Esophagus muscularis mucosa (tissue), 4 donors: ENCODE measurements at regions not wholly inside any gene's neighbourhood (a gene's known extent, or its start where the extent isn't known, plus 50 kb on each side); places are given as distances from the start of the nearest gene placed in this dataset.

ENCODE experiments used
- CTCF ChIP-seq, 3 experiments: fragments of 200-600 bp in 2 of 3; fragments of 450-650 bp in 1 of 3; sonication (generic) in 2 of 3; IDR thresholded peaks; one replicate each; pipeline ENCODE4 v1.5.1; 2017 to 2019; ENCODE audit warnings: antibody characterized with exemption in 3 of 3, mild to moderate bottlenecking in 2 of 3, moderate library complexity in 1 of 3
- EP300 ChIP-seq: sonication (generic); formaldehyde crosslinking; IDR thresholded peaks from one replicate; pipeline ENCODE4 v1.6.1; 2017; ENCODE audit warnings: antibody characterized with exemption
- POLR2A ChIP-seq: fragments of 450-650 bp; IDR thresholded peaks from one replicate; pipeline ENCODE4 v1.6.1; 2017; ENCODE audit warnings: antibody characterized with exemption, moderate library complexity, mild to moderate bottlenecking, low read depth
- POLR2AphosphoS5 ChIP-seq, 2 donors: sonication (generic); formaldehyde crosslinking; IDR thresholded peaks; one replicate each; pipeline ENCODE4 v1.6.1; 2017; ENCODE audit warnings: antibody characterized with exemption in 2 of 2

GRCh38 chr4:133592591-133592990 is 443.5 kb downstream of the PCDH10 start:
- no peak for TF ChIP-seq CTCF (IDR thresholded peaks at IDR 0.05)
- no peak for TF ChIP-seq POLR2A
- no peak for TF ChIP-seq EP300
- TF ChIP-seq POLR2AphosphoS5 (IDR thresholded peaks at IDR 0.05), result no peak
